Keratinocyte (primary cell): ENCODE measurements at regions not wholly inside any gene's neighbourhood (a gene's known extent, or its start where the extent isn't known, plus 50 kb on each side); places are given as distances from the start of the nearest gene placed in this dataset.
A peak's percentile ranks its signal among the peaks of the same experiment; 100 is the strongest.

Experiments used
- DNase-seq: peaks from one replicate; pipeline ENCODE4 v3.0.0-alpha.2; 2011; ENCODE audit warnings: low read depth, missing footprints, low spot score
- FAIRE-seq: peaks from 2 replicates; lab custom pipeline; 2011; peaks lifted over from hg19 to GRCh38; lab: Jason Lieb, UNC
- H2AFZ ChIP-seq: 2 replicates; pipeline ENCODE4 v1.6.0; 2012; ENCODE audit warnings: low read length, control low read depth, inconsistent platforms; ENCODE audit not compliant: control insufficient read depth
- H3K27ac ChIP-seq: 2 replicates; pipeline ENCODE4 v1.5.1; 2011; ENCODE audit warnings: low read length; ENCODE audit not compliant: control insufficient read depth, insufficient read depth
- H3K27me3 ChIP-seq: 3 replicates; pipeline ENCODE4 v1.6.0; 2011; ENCODE audit warnings: low read length; ENCODE audit not compliant: control insufficient read depth, insufficient read depth; ENCODE audit errors: extremely low read depth
- H3K36me3 ChIP-seq, 2 experiments: 2 replicates in 1 of 2; 3 replicates in 1 of 2; pipeline ENCODE4 v1.5.1; 2011; ENCODE audit warnings: low read length in 2 of 2, mild to moderate bottlenecking in 1 of 2; ENCODE audit not compliant: control insufficient read depth in 2 of 2, insufficient read depth in 2 of 2; ENCODE audit errors: extremely low read depth in 1 of 2
- H3K4me1 ChIP-seq: 3 replicates; pipeline ENCODE4 v1.5.1; 2011; ENCODE audit warnings: low read length; ENCODE audit not compliant: control insufficient read depth, insufficient read depth; ENCODE audit errors: extremely low read depth
- H3K4me2 ChIP-seq: 3 replicates; pipeline ENCODE4 v1.6.0; 2011; ENCODE audit warnings: low read depth, low read length; ENCODE audit not compliant: control insufficient read depth, insufficient read depth; ENCODE audit errors: extremely low read depth
- H3K4me3 ChIP-seq, 3 experiments: fragments of 200-600 bp in 1 of 3; sonication (generic) in 1 of 3; 2 replicates in 2 of 3; 3 replicates in 1 of 3; pipeline ENCODE4 v1.5.1; 2011 to 2016; ENCODE audit warnings: low read length in 3 of 3, mild to moderate bottlenecking in 3 of 3, control low read depth in 2 of 3, inconsistent platforms in 1 of 3, low read depth in 1 of 3, mixed read lengths in 1 of 3, mixed run types in 1 of 3, moderate library complexity in 1 of 3; ENCODE audit not compliant: control insufficient read depth in 2 of 3, insufficient read depth in 2 of 3; ENCODE audit errors: extremely low read depth in 1 of 3
- H3K79me2 ChIP-seq: 2 replicates; pipeline ENCODE4 v1.6.0; 2012; ENCODE audit warnings: low read length; ENCODE audit not compliant: control insufficient read depth, insufficient read depth
- H3K9ac ChIP-seq: 3 replicates; pipeline ENCODE4 v1.6.0; 2011; ENCODE audit warnings: low read length; ENCODE audit not compliant: control insufficient read depth, insufficient read depth; ENCODE audit errors: extremely low read depth
- H3K9me1 ChIP-seq: 3 replicates; pipeline ENCODE4 v1.6.0; 2011; ENCODE audit warnings: low read length; ENCODE audit not compliant: control insufficient read depth, insufficient read depth; ENCODE audit errors: extremely low read depth
- H3K9me3 ChIP-seq: 2 replicates; pipeline ENCODE4 v1.5.1; 2012; ENCODE audit warnings: low read depth, low read length; ENCODE audit not compliant: control insufficient read depth
- H4K20me1 ChIP-seq: 3 replicates; pipeline ENCODE4 v1.6.0; 2011; ENCODE audit warnings: low read length; ENCODE audit not compliant: control insufficient read depth, insufficient read depth; ENCODE audit errors: extremely low read depth
- EZH2 ChIP-seq: IDR thresholded peaks from one replicate; pipeline ENCODE4 v1.6.1; 2012; ENCODE audit warnings: inconsistent platforms, mild to moderate bottlenecking, low read length, moderate library complexity
- dilution Hi-C: fragments of 300-500 bp; cut with MboI; formaldehyde crosslinking; loops from one replicate; pipeline ENCODE4 v1.7.0; 2020; ENCODE audit warnings: low sequenced_read_pairs; ENCODE audit not compliant: extremely low pct_ligation_motif_present
- TF ChIP-seq, protein P1 (sequence below), 3 experiments: IDR thresholded peaks in 1 of 3; conservative IDR thresholded peaks in 1 of 3; optimal IDR thresholded peaks in 1 of 3; 2 replicates in 2 of 3; 3 replicates in 1 of 3; pipeline versions ENCODE3 to v1.5.1; 2011; ENCODE audit warnings: low read length in 3 of 3, mild to moderate bottlenecking in 3 of 3, moderate library complexity in 2 of 3, control low read depth in 1 of 3, inconsistent platforms in 1 of 3; ENCODE audit not compliant: insufficient read depth in 2 of 3; ENCODE audit errors: extremely low read depth in 1 of 3

DNA sequence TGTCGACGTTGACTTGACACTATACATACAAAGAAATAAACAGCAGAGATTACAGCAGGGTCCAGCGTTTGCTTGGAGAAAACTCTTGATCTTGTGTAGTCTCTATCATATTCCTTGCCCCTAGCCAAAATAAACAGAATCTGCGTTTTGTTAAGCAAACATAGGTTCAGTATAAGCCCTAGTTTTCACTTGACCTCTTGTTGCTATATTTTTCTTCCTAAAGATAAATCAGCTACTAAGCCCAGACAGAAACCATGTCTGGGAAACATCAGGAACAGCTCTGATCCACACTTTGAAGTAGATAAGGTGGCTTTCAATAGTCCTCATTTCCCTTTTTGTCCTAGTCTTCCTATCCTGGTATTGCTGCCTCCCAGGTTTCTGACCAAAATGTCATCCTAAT lies 328.2 kb upstream of the MAGI2 start:
- Histone ChIP-seq H3K9me1 (no peaks in the 10 kb centered on the region), H3K9ac (no peak overlapping the region), H3K4me1 (no peaks in the 10 kb centered on the region), H3K27me3 (no peaks in the 10 kb centered on the region), H3K27ac (no peak overlapping the region), H3K79me2 (no peaks in the 10 kb centered on the region), H3K9me3 (no peaks in the 10 kb centered on the region), H3K4me2 (no peak overlapping the region), H4K20me1 (no peaks in the 10 kb centered on the region), H2AFZ (no peak overlapping the region), H3K4me3 (no peak overlapping the region), H3K36me3 (no peaks in the 10 kb centered on the region)
- TF ChIP-seq EZH2 = no peak
- TF ChIP-seq, protein P1, sequence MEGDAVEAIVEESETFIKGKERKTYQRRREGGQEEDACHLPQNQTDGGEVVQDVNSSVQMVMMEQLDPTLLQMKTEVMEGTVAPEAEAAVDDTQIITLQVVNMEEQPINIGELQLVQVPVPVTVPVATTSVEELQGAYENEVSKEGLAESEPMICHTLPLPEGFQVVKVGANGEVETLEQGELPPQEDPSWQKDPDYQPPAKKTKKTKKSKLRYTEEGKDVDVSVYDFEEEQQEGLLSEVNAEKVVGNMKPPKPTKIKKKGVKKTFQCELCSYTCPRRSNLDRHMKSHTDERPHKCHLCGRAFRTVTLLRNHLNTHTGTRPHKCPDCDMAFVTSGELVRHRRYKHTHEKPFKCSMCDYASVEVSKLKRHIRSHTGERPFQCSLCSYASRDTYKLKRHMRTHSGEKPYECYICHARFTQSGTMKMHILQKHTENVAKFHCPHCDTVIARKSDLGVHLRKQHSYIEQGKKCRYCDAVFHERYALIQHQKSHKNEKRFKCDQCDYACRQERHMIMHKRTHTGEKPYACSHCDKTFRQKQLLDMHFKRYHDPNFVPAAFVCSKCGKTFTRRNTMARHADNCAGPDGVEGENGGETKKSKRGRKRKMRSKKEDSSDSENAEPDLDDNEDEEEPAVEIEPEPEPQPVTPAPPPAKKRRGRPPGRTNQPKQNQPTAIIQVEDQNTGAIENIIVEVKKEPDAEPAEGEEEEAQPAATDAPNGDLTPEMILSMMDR (optimal IDR thresholded peaks at IDR 0.05 in 1 of 3, IDR thresholded peaks at IDR 0.05 in 1 of 3, conservative IDR thresholded peaks at IDR 0.05 in 1 of 3; ENCODE audit: extremely low read depth in 1 of 3, insufficient read depth in 2 of 3, low read length in 3 of 3) = no peak
- FAIRE-seq (no peak), DNase-seq (no peak)
- dilution Hi-C loops = no loop called here

DNA sequence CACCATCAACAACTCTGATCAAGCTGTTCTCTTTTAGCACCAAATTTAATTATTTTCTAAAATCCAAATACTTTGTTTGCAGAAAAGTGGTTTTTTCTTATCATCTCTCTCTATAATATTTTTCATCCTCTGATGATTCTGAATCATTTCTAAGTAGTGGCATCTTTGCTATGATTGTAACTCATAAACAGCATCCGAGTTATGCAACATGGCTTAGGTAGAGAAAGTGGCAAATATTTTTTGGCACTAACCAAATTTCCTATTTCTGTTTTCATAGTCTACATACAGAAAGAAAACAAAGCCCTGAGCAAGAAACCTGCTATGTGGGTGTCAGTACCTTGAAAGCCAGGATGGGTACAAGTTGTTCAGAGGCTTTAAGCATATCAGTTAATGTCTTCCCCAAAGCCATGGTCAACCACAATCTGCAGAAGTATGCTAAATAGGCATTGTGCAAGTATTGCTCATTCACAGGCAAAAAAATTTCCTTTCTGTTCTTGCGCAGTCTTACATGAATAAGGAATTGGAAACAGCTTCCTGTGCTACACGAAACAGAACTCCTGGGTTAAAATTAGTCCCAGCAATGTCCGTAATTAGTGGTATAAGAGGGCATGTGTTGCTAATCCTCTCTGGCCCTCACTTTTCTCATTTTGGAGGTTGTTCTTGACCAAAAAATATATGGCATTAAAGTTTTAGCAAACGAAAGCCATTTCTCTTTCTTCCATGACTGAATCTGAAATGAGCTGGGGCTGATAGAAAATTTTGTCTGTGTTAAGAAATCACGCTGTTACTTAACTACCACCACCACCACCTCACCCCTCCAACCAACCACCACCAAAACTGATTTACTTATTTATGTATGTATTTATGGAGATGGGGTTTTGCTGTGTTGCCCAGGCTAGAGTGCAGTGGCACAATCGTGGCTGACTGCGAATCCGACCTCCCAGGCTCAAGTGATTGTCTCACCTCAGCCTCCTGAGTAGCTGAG lies 325.6 kb upstream of the MAGI2 start:
- FAIRE-seq = peak; percentile 64

More for the DNA sequence above, 325.6 kb upstream of the MAGI2 start:
- Histone ChIP-seq H3K9me1 (no peaks in the 10 kb centered on the region), H3K27me3 (no peaks in the 10 kb centered on the region), H3K4me2 (no peak overlapping the region), H3K9ac (no peak overlapping the region), H4K20me1 (no peaks in the 10 kb centered on the region), H2AFZ (peak overlapping the region; percentile 31), H3K36me3 (no peaks in the 10 kb centered on the region), H3K79me2 (no peaks in the 10 kb centered on the region), H3K9me3 (no peaks in the 10 kb centered on the region), H3K4me3 (no peak overlapping the region), H3K27ac (no peak overlapping the region), H3K4me1 (no peaks in the 10 kb centered on the region)
- dilution Hi-C loops = no loop called here
- DNase-seq = no peak
- TF ChIP-seq, protein P1 (optimal IDR thresholded peaks at IDR 0.05 in 1 of 3, IDR thresholded peaks at IDR 0.05 in 1 of 3, conservative IDR thresholded peaks at IDR 0.05 in 1 of 3; ENCODE audit: extremely low read depth in 1 of 3, insufficient read depth in 2 of 3, low read length in 3 of 3) = no peak
- no peak for TF ChIP-seq EZH2
